H1 (cell line): ENCODE measurements at regions not wholly inside any gene's neighbourhood (a gene's known extent, or its start where the extent isn't known, plus 50 kb on each side); places are given as distances from the start of the nearest gene placed in this dataset.

ENCODE experiments used
- ASH2L ChIP-seq: fragments of 200-600, 300-600 bp; sonication (generic); IDR thresholded peaks from one replicate; pipeline ENCODE4 v1.7.1; 2017; ENCODE audit warnings: low read length
- POLR2A ChIP-seq, 2 experiments: IDR thresholded peaks; 1 replicate in 1 of 2; 2 replicates in 1 of 2; pipeline ENCODE4 v1.6.1; 2011; ENCODE audit warnings: low read depth in 2 of 2, low read length in 2 of 2, mild to moderate bottlenecking in 2 of 2; ENCODE audit errors: control extremely low read depth in 1 of 2
- POU5F1 ChIP-seq: IDR thresholded peaks from 2 replicates; pipeline ENCODE4 v1.6.1; 2011; ENCODE audit warnings: low read depth, mild to moderate bottlenecking, low read length, moderate library complexity
- RNF2 ChIP-seq: fragments of 200-900, 300-1000 bp; sonication (generic); IDR thresholded peaks from 2 replicates; pipeline ENCODE4 v1.7.1; 2016; ENCODE audit warnings: borderline replicate concordance, low read depth, mild to moderate bottlenecking, antibody characterized with exemption, low read length; ENCODE audit not compliant: poor library complexity, severe bottlenecking; ENCODE audit errors: missing control alignments
- SP1 ChIP-seq: IDR thresholded peaks from 2 replicates; pipeline ENCODE4 v1.6.1; 2011; ENCODE audit warnings: low read depth, low read length
- SUZ12 ChIP-seq: fragments of 200-600 bp; sonication (generic); IDR thresholded peaks from 2 replicates; pipeline ENCODE4 v1.6.1; 2012; ENCODE audit warnings: mild to moderate bottlenecking, inconsistent platforms, low read length, moderate library complexity, mixed read lengths
- TCF12 ChIP-seq: IDR thresholded peaks from 2 replicates; pipeline ENCODE4 v1.6.1; 2011; ENCODE audit warnings: low read depth, mild to moderate bottlenecking, low read length
- ZNF274 ChIP-seq: IDR thresholded peaks from 2 replicates; pipeline ENCODE4 v1.7.0; 2012; ENCODE audit warnings: low read length, borderline replicate concordance; ENCODE audit errors: extremely low read depth
- TF ChIP-seq, protein P1 (sequence below): IDR thresholded peaks from 2 replicates; pipeline ENCODE4 v1.6.1; 2012; ENCODE audit warnings: inconsistent platforms
- TF ChIP-seq, protein P2 (sequence below): IDR thresholded peaks from 2 replicates; pipeline ENCODE4 v1.6.1; 2011; ENCODE audit warnings: low read depth, mild to moderate bottlenecking, low read length; ENCODE audit not compliant: insufficient read depth

DNA sequence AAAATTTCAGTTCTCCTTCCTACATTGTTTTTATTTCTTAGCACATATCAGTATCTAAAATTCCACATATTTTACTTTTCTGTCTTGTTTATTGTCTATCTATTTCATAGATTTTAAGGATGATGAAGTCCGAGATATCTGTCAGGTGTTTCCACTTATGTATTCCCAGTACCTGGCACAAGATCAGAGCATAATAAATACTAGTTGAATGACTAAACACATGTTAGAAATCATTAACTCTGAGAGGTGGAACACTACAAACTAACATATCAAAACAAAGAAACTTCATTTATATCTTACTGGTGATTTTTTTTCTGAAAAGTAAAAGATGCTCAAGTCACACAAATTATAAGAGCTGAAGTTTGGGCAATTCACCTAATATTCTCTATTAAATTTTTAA lies 1208.3 kb downstream of the PCDH9 start (continued):
- TF ChIP-seq POLR2A (IDR thresholded peaks at IDR 0.05; ENCODE audit: control extremely low read depth in 1 of 2, low read depth in 2 of 2, low read length in 2 of 2) (no peak), ASH2L (no peak), SP1 (no peak), ZNF274 (no peak), SUZ12 (no peak), RNF2 (no peak), POU5F1 (no peak), TCF12 (no peak)
- TF ChIP-seq, protein P1, sequence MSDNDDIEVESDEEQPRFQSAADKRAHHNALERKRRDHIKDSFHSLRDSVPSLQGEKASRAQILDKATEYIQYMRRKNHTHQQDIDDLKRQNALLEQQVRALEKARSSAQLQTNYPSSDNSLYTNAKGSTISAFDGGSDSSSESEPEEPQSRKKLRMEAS, result no peak
- TF ChIP-seq, protein P2, sequence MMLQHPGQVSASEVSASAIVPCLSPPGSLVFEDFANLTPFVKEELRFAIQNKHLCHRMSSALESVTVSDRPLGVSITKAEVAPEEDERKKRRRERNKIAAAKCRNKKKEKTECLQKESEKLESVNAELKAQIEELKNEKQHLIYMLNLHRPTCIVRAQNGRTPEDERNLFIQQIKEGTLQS, result no peak
